ENCODE measurements at regions not wholly inside any gene's neighbourhood (a gene's known extent, or its start where the extent isn't known, plus 50 kb on each side); places are given as distances from the start of the nearest gene placed in this dataset.

DNA sequence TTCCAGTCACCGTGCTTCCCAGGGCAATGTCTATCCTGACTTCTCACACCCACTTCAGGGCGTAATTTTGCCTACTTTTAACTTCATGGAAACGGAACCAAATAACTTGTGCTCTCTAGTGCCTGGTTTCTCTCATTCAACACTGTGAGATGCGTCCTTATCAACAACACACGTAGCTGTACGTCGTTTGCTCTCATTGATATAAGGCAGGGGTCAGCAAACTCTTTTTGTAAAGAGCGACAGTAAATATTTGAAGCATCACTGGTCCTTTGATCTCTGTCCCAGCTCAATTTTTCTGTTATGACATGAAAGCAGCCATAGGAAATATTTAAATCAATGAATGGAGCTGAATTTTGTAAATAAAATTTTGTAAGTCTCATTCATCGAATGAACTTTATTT lies 239.3 kb upstream of the KCNG1 start:
- ATAC-seq (ENCODE audit: low read depth in 2 of 2), result no peak
- Mint-ChIP-seq H3K9me3 (peaks cover 0 to 5% (median 2%) of the 10 kb centered on the region in 7 donors), H3K36me3 (no peaks in the 10 kb centered on the region), H3K27me3 (peaks cover 16% of the 10 kb centered on the region), H3K4me1 (no peaks in the 10 kb centered on the region), H3K4me3 (no peak overlapping the region), H3K27ac (no peak overlapping the region)
- Histone ChIP-seq H3K27me3 (ENCODE audit: control insufficient read depth, insufficient read depth, low read length) (peaks cover 1% of the 10 kb centered on the region), H3K9me3 (ENCODE audit: control insufficient read depth in 2 of 2, low read length in 2 of 2) (peaks cover 3 to 8% of the 10 kb centered on the region in 2 experiments), H3K27ac (ENCODE audit: insufficient read depth, low read length, poor library complexity, severe bottlenecking) (no peak overlapping the region), H3K4me1 (ENCODE audit: control insufficient read depth, insufficient read depth, low read length, poor library complexity, severe bottlenecking) (no peaks in the 10 kb centered on the region), H3K36me3 (ENCODE audit: control insufficient read depth, insufficient read depth, low read length) (no peaks in the 10 kb centered on the region), H3K4me3 (ENCODE audit: low read depth, low read length) (no peak overlapping the region)
- no peak for DNase-seq

DNA sequence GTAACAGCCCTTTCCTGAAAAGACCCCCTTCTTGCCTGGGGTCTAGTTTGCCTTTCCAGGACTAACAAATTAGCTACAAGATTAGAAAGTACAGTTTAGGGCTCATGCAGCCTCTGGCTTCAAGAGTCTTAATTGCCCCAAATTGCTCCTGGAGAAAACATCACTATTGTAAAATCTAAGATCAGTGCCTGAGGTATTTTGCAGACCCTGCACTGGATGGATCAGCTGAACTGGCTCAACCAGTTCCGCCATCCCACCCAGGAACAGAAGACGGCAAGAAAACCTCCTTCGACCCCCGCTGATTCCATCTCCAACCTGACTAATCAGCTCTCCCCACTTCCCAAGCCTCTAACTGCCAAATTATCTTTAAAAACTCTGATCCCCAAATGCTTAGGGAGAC lies 236.5 kb upstream of the KCNG1 start:
- Histone ChIP-seq H3K4me3 (ENCODE audit: low read depth, low read length) (no peak overlapping the region), H3K9me3 (ENCODE audit: control insufficient read depth in 2 of 2, low read length in 2 of 2) (no peaks in the 10 kb centered on the region), H3K27ac (ENCODE audit: insufficient read depth, low read length, poor library complexity, severe bottlenecking) (no peak overlapping the region), H3K36me3 (ENCODE audit: control insufficient read depth, insufficient read depth, low read length) (no peaks in the 10 kb centered on the region), H3K27me3 (ENCODE audit: control insufficient read depth, insufficient read depth, low read length) (no peaks in the 10 kb centered on the region), H3K4me1 (ENCODE audit: control insufficient read depth, insufficient read depth, low read length, poor library complexity, severe bottlenecking) (no peaks in the 10 kb centered on the region)
- Mint-ChIP-seq H3K4me3 (no peak overlapping the region), H3K36me3 (no peaks in the 10 kb centered on the region), H3K4me1 (no peaks in the 10 kb centered on the region), H3K27me3 (peaks cover 12% of the 10 kb centered on the region), H3K9me3 (peaks cover 0 to 4% (median 0%) of the 10 kb centered on the region in 7 donors), H3K27ac (no peak overlapping the region)
- ATAC-seq (ENCODE audit: low read depth in 2 of 2) (no peak), DNase-seq (no peak)

DNA sequence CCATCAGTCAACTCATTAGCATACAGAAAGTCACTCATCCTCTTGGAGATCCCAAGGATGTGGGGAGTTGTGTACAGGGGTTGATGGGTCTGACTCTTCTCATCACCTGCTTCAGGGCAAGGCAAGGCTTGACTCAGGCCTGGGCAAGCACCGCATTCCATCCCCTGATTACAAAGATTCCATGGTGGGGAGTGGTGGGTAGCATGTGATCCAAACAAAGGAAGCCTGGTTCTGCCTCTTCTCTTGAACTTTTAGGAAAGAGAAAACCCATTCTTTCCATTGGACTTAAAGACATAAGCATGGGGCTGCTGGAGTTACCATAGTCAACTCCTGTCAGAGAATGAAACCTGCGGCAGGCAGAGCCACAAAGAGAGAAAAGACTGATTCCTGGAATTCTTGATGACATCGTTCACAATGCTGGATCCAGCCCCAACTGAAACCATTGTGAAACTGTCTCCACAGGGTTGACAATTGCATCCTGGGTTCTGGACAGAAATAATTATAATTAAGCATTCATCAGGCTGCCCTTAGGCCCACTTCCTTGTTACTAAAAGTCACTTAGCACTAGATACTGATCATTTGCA lies 235.8 kb upstream of the KCNG1 start:
- H3K9me3 Mint-ChIP-seq, result peaks cover 0 to 4% (median 0%) of the 10 kb centered on the region in 7 donors
- H3K27me3 Mint-ChIP-seq, result peaks cover 10% of the 10 kb centered on the region
- H3K27ac ChIP-seq (ENCODE audit: insufficient read depth, low read length, poor library complexity, severe bottlenecking), result no peak overlapping the region
- no peak for ATAC-seq (ENCODE audit: low read depth in 2 of 2)
- no peaks in the 10 kb centered on the region for H3K36me3 Mint-ChIP-seq
- H3K4me1 Mint-ChIP-seq, result no peaks in the 10 kb centered on the region
- H3K4me3 ChIP-seq (ENCODE audit: low read depth, low read length), result no peak overlapping the region
- no peak overlapping the region for H3K4me3 Mint-ChIP-seq
- H3K27me3 ChIP-seq (ENCODE audit: control insufficient read depth, insufficient read depth, low read length), result no peaks in the 10 kb centered on the region
- no peak for DNase-seq
- no peaks in the 10 kb centered on the region for H3K4me1 ChIP-seq (ENCODE audit: control insufficient read depth, insufficient read depth, low read length, poor library complexity, severe bottlenecking)
- H3K27ac Mint-ChIP-seq, result no peak overlapping the region
- H3K9me3 ChIP-seq (ENCODE audit: control insufficient read depth in 2 of 2, low read length in 2 of 2), result no peaks in the 10 kb centered on the region
- no peaks in the 10 kb centered on the region for H3K36me3 ChIP-seq (ENCODE audit: control insufficient read depth, insufficient read depth, low read length)

DNA sequence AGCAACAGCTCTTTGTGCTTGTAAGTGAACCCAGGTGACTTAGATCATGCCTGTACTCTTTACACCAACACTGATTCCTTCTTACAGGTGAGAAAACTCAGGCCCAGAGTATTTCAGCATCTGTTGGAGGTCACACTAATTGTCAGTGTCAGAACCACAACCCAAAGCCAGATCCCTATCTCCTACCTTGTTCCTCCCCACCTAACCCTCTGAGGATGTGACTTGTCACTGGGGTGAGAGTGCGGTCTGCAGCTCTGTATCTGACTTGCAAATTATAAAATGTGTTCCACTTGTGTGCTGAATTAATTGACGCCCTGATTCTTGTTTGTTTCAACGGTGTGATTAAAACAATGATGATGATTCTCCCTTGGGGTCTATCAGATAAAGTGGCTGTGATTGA lies 232.5 kb upstream of the KCNG1 start:
- Mint-ChIP-seq H3K27ac (no peak overlapping the region), H3K27me3 (peaks cover 9% of the 10 kb centered on the region), H3K9me3 (peaks cover 0 to 2% (median 0%) of the 10 kb centered on the region in 7 donors), H3K4me3 (no peak overlapping the region), H3K36me3 (no peaks in the 10 kb centered on the region), H3K4me1 (no peaks in the 10 kb centered on the region)
- H3K27ac ChIP-seq (ENCODE audit: insufficient read depth, low read length, poor library complexity, severe bottlenecking), result no peak overlapping the region
- ATAC-seq (ENCODE audit: low read depth in 2 of 2), result no peak
- H3K36me3 ChIP-seq (ENCODE audit: control insufficient read depth, insufficient read depth, low read length), result no peaks in the 10 kb centered on the region
- H3K9me3 ChIP-seq (ENCODE audit: control insufficient read depth in 2 of 2, low read length in 2 of 2), result no peaks in the 10 kb centered on the region
- no peaks in the 10 kb centered on the region for H3K27me3 ChIP-seq (ENCODE audit: control insufficient read depth, insufficient read depth, low read length)
- no peak overlapping the region for H3K4me3 ChIP-seq (ENCODE audit: low read depth, low read length)
- no peak for DNase-seq
- H3K4me1 ChIP-seq (ENCODE audit: control insufficient read depth, insufficient read depth, low read length, poor library complexity, severe bottlenecking), result no peaks in the 10 kb centered on the region

DNA sequence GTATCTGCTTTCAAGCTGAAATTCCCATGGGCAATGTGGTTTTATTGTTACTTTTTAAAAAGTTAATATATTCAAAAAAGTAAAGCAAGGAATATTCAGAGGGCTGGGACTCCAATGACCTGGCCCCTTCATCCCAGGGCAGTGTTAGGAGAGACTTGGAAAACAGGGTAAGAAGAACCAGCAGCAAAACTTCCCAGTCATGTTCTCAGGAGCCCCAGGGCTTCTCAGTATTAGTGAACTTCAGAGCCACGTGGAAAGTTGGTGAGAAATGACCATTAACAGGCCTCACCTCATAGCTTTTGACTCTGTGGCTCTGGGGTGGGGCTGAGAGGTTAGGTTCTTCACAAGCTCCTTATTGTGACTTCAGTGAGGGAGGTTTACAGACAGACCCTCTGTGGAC lies 230.4 kb upstream of the KCNG1 start:
- no peaks in the 10 kb centered on the region for H3K4me1 Mint-ChIP-seq
- no peaks in the 10 kb centered on the region for H3K36me3 Mint-ChIP-seq
- H3K27me3 Mint-ChIP-seq, result peaks cover 12% of the 10 kb centered on the region
- DNase-seq (no peak), ATAC-seq (ENCODE audit: low read depth in 2 of 2) (no peak)
- no peak overlapping the region for H3K27ac Mint-ChIP-seq
- no peak overlapping the region for H3K27ac ChIP-seq (ENCODE audit: insufficient read depth, low read length, poor library complexity, severe bottlenecking)
- H3K9me3 Mint-ChIP-seq, result peaks cover 0 to 2% (median 0%) of the 10 kb centered on the region in 7 donors
- H3K27me3 ChIP-seq (ENCODE audit: control insufficient read depth, insufficient read depth, low read length), result no peaks in the 10 kb centered on the region
- no peaks in the 10 kb centered on the region for H3K4me1 ChIP-seq (ENCODE audit: control insufficient read depth, insufficient read depth, low read length, poor library complexity, severe bottlenecking)
- H3K9me3 ChIP-seq (ENCODE audit: control insufficient read depth in 2 of 2, low read length in 2 of 2), result no peaks in the 10 kb centered on the region
- H3K36me3 ChIP-seq (ENCODE audit: control insufficient read depth, insufficient read depth, low read length), result no peaks in the 10 kb centered on the region
- no peak overlapping the region for H3K4me3 Mint-ChIP-seq
- no peak overlapping the region for H3K4me3 ChIP-seq (ENCODE audit: low read depth, low read length)

DNA sequence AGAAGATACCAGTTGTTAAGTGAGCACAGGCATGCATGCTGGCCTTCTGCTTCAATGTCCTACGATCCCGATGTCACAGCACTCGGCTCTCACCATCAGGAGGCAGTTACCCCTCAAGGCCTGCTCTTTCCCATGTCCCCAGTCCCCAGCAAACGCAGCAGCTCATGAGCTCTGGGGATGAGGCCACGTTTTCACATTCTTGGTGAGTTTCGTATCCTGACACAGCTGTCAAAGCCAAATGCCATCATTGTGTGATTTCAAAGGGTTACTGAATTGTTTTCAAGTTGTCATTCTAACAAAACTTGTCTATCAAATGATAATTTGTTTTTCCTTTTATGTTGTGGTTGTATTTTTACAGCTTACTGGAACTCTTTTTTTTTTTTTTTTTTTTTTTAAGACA lies 226.9 kb upstream of the KCNG1 start:
- Mint-ChIP-seq H3K36me3 (no peaks in the 10 kb centered on the region), H3K27me3 (peaks cover 13% of the 10 kb centered on the region), H3K4me3 (no peak overlapping the region), H3K9me3 (no peaks in the 10 kb centered on the region), H3K4me1 (no peaks in the 10 kb centered on the region), H3K27ac (no peak overlapping the region)
- ATAC-seq (ENCODE audit: low read depth in 2 of 2) (no peak), DNase-seq (no peak)
- Histone ChIP-seq H3K9me3 (ENCODE audit: control insufficient read depth in 2 of 2, low read length in 2 of 2) (no peaks in the 10 kb centered on the region), H3K27me3 (ENCODE audit: control insufficient read depth, insufficient read depth, low read length) (no peaks in the 10 kb centered on the region), H3K36me3 (ENCODE audit: control insufficient read depth, insufficient read depth, low read length) (no peaks in the 10 kb centered on the region), H3K4me1 (ENCODE audit: control insufficient read depth, insufficient read depth, low read length, poor library complexity, severe bottlenecking) (no peaks in the 10 kb centered on the region), H3K4me3 (ENCODE audit: low read depth, low read length) (no peak overlapping the region), H3K27ac (ENCODE audit: insufficient read depth, low read length, poor library complexity, severe bottlenecking) (no peak overlapping the region)

DNA sequence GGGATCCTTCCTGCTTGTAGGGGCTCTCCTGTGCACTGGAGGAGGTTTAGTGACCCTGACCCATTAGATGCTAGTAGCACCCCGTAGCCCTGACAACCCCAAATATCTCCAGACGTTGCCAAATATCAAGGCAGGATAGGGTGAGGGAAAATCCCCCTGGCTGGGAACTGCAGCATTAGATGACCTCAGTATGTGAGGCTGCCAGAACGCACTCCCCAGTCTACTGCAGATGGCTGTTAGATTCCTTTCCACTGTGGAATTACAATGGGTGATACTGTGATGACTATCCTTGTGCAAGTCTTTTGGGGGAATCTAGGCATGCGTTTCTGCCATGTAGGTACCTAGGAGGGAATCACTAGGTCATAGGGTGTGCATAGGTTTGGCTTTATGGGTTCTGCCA lies 226.3 kb upstream of the KCNG1 start:
- Mint-ChIP-seq H3K9me3 (no peaks in the 10 kb centered on the region), H3K27ac (no peak overlapping the region), H3K4me3 (no peak overlapping the region), H3K4me1 (no peaks in the 10 kb centered on the region), H3K36me3 (no peaks in the 10 kb centered on the region), H3K27me3 (peaks cover 18% of the 10 kb centered on the region)
- Histone ChIP-seq H3K27me3 (ENCODE audit: control insufficient read depth, insufficient read depth, low read length) (no peaks in the 10 kb centered on the region), H3K4me1 (ENCODE audit: control insufficient read depth, insufficient read depth, low read length, poor library complexity, severe bottlenecking) (no peaks in the 10 kb centered on the region), H3K36me3 (ENCODE audit: control insufficient read depth, insufficient read depth, low read length) (no peaks in the 10 kb centered on the region), H3K9me3 (ENCODE audit: control insufficient read depth in 2 of 2, low read length in 2 of 2) (no peaks in the 10 kb centered on the region), H3K4me3 (ENCODE audit: low read depth, low read length) (no peak overlapping the region), H3K27ac (ENCODE audit: insufficient read depth, low read length, poor library complexity, severe bottlenecking) (no peak overlapping the region)
- ATAC-seq (ENCODE audit: low read depth in 2 of 2), result no peak
- no peak for DNase-seq

DNA sequence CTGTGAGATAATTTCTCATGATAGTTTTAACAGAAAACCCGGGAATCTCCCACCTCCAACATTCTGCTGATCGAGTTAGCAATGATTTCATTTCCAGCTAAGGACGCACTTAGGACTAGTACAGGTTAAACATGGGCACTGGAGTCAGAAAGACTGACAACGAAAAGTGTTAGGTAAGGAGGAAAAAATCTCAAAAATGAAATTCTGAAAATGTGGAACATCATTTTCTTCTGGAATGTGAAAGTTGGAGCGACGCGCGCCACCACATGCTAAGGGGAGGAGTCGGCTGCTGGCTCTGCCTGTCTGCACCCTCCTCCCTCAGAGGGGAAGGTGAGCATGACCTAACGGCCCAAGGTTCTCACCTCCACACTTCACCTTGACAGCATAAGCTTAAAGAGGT lies 221.6 kb upstream of the KCNG1 start:
- Histone ChIP-seq H3K4me3 (ENCODE audit: low read depth, low read length) (no peak overlapping the region), H3K4me1 (ENCODE audit: control insufficient read depth, insufficient read depth, low read length, poor library complexity, severe bottlenecking) (no peaks in the 10 kb centered on the region), H3K27ac (ENCODE audit: insufficient read depth, low read length, poor library complexity, severe bottlenecking) (no peak overlapping the region), H3K9me3 (ENCODE audit: control insufficient read depth in 2 of 2, low read length in 2 of 2) (peaks cover 0 to 10% of the 10 kb centered on the region in 2 experiments), H3K27me3 (ENCODE audit: control insufficient read depth, insufficient read depth, low read length) (no peaks in the 10 kb centered on the region), H3K36me3 (ENCODE audit: control insufficient read depth, insufficient read depth, low read length) (no peaks in the 10 kb centered on the region)
- H3K36me3 Mint-ChIP-seq, result no peaks in the 10 kb centered on the region
- DNase-seq, result no peak
- no peak overlapping the region for H3K4me3 Mint-ChIP-seq
- peaks cover 0 to 14% (median 7%) of the 10 kb centered on the region in 7 donors for H3K9me3 Mint-ChIP-seq
- no peak for ATAC-seq (ENCODE audit: low read depth in 2 of 2)
- no peaks in the 10 kb centered on the region for H3K4me1 Mint-ChIP-seq
- peaks cover 34% of the 10 kb centered on the region for H3K27me3 Mint-ChIP-seq
- H3K27ac Mint-ChIP-seq, result no peak overlapping the region

All from CD4-positive, CD25-positive, alpha-beta regulatory T cell (primary cell).